Esophagus squamous epithelium (tissue), 5 donors: ENCODE measurements at regions not wholly inside any gene's neighbourhood (a gene's known extent, or its start where the extent isn't known, plus 50 kb on each side); places are given as distances from the start of the nearest gene placed in this dataset.

ENCODE experiments used
- DNase-seq: peaks from one replicate; lab custom pipeline; 2025; lab: John Stamatoyannopoulos, UW
- H3K27ac ChIP-seq, 4 donors: fragments of 200-600 bp; sonication (generic); one replicate each; pipeline ENCODE4 v1.5.1; 2016 to 2019; ENCODE audit warnings: mild to moderate bottlenecking in 1 of 4
- H3K27me3 ChIP-seq, 4 donors: fragments of 200-600 bp; sonication (generic); 1 replicate in 3 of 4; 2 replicates in 1 of 4; pipeline versions ENCODE4 v1.5.1 to v1.6.0; 2017 to 2021; ENCODE audit warnings: antibody characterized with exemption in 1 of 4
- H3K36me3 ChIP-seq, 3 donors: fragments of 200-600 bp; sonication (generic); one replicate each; pipeline ENCODE4 v1.5.1; 2016 to 2019
- H3K4me1 ChIP-seq, 3 donors: fragments of 200-600 bp; sonication (generic); one replicate each; pipeline ENCODE4 v1.5.1; 2017 to 2019
- H3K4me3 ChIP-seq, 4 donors: fragments of 200-600 bp; sonication (generic); 1 replicate in 3 of 4; 2 replicates in 1 of 4; pipeline ENCODE4 v1.5.1; 2016 to 2019; ENCODE audit warnings: mild to moderate bottlenecking in 2 of 4, moderate library complexity in 1 of 4
- H3K9me3 ChIP-seq, 3 donors: fragments of 200-600 bp; sonication (generic); one replicate each; pipeline ENCODE4 v1.5.1; 2016 to 2019
- CTCF ChIP-seq, 6 experiments: fragments of 450-650 bp in 4 of 6; fragments of 200-600 bp in 2 of 6; sonication (generic) in 2 of 6; IDR thresholded peaks; one replicate each; pipeline ENCODE4 v1.5.1; 2016 to 2019; ENCODE audit warnings: antibody characterized with exemption in 6 of 6, mild to moderate bottlenecking in 4 of 6, moderate library complexity in 4 of 6
- POLR2A ChIP-seq, 4 donors: fragments of 450-650 bp; IDR thresholded peaks; one replicate each; pipeline ENCODE4 v1.6.1; 2017; ENCODE audit warnings: antibody characterized with exemption in 4 of 4, mild to moderate bottlenecking in 4 of 4, moderate library complexity in 3 of 4
- WGBS, 2 donors: methylation state at CpG; one replicate each; pipeline ENCODE4 v1.1.5; 2018; 5-methylcytosine and 5-hydroxymethylcytosine counted together
- intact Hi-C: fragments of 100-400 bp; cut with DNase I; formaldehyde crosslinking; loops from one replicate; pipeline ENCODE4 v1.15.0; 2022
- donor health status: DM: yes; HTN: yes; CAD: no.

GRCh38 chr14:83280719-83281118 lies 1747.1 kb upstream of the SEL1L start:
- DNase-seq, result no peak
- Histone ChIP-seq H3K27me3 (no peaks in the 10 kb centered on the region), H3K9me3 (no peaks in the 10 kb centered on the region), H3K36me3 (no peaks in the 10 kb centered on the region), H3K4me3 (no peak overlapping the region), H3K27ac (no peak overlapping the region), H3K4me1 (no peaks in the 10 kb centered on the region)
- intact Hi-C loops, result no loop called here
- TF ChIP-seq CTCF (IDR thresholded peaks at IDR 0.05), result no peak
- TF ChIP-seq POLR2A (IDR thresholded peaks at IDR 0.05), result no peak
- WGBS, 2 donors, result 89 to 93% methylated on average over 4 of the region's 4 CpGs

DNA sequence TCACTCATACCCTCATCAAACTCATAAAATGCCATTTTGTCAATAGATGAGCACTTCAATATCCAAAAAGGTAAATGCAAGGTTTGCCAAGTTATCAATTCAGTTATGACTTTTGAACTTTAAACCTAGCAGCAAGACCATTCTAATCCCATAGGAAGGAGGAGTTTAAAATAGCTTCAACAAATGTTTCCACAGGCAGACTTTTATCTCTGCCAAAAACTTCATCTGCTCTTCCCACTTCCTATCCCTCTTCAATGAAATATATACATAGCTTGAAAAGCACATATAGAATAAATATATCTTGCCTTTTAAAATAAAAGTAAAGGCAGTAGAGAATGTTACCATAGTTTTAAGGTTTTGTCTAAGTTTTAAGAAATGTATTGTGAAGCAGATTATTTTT lies 1749.1 kb upstream of the SEL1L start:
- Histone ChIP-seq H3K4me3 (no peak overlapping the region), H3K36me3 (no peaks in the 10 kb centered on the region), H3K4me1 (no peaks in the 10 kb centered on the region), H3K27me3 (no peaks in the 10 kb centered on the region), H3K27ac (no peak overlapping the region), H3K9me3 (no peaks in the 10 kb centered on the region)
- intact Hi-C loops, result no loop called here
- no peak for DNase-seq
- TF ChIP-seq CTCF (IDR thresholded peaks at IDR 0.05) (no peak), POLR2A (IDR thresholded peaks at IDR 0.05) (no peak)

DNA sequence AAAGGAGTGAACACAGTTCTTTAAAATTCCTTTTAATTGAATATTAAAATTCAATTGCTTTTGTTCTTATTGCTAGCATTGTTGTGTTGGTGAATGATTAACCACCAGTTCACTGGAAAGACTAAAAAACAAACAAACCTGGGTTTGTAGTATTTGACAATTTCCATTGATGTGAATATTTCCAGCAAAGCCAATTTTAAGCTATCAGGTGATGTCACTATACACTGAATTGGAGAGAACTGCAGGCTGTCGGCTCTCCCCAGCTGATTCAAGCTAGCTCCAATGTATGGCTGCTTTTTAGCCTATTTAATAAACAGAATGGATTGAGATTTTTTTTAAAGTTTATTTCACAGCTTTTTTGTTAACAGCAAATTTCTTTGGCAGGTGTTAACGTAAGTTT lies 1753.6 kb upstream of the SEL1L start:
- Histone ChIP-seq H3K36me3 (no peaks in the 10 kb centered on the region), H3K9me3 (no peaks in the 10 kb centered on the region), H3K4me1 (no peaks in the 10 kb centered on the region), H3K27me3 (no peaks in the 10 kb centered on the region), H3K27ac (no peak overlapping the region), H3K4me3 (no peak overlapping the region)
- no peak for DNase-seq
- intact Hi-C loops, result no loop called here
- no peak for TF ChIP-seq CTCF (IDR thresholded peaks at IDR 0.05)
- no peak for TF ChIP-seq POLR2A (IDR thresholded peaks at IDR 0.05)
- WGBS, 2 donors, result 68 to 74% methylated on average over 2 of the region's 2 CpGs

GRCh38 chr14:83289390-83289789 lies 1755.7 kb upstream of the SEL1L start:
- Histone ChIP-seq H3K27ac (no peak overlapping the region), H3K27me3 (no peaks in the 10 kb centered on the region), H3K4me3 (no peak overlapping the region), H3K9me3 (no peaks in the 10 kb centered on the region), H3K36me3 (no peaks in the 10 kb centered on the region), H3K4me1 (no peaks in the 10 kb centered on the region)
- no peak for DNase-seq
- no peak for TF ChIP-seq POLR2A (IDR thresholded peaks at IDR 0.05)
- TF ChIP-seq CTCF (IDR thresholded peaks at IDR 0.05), result no peak
- intact Hi-C loops, result no loop called here
- WGBS, 2 donors, result 69 to 76% methylated on average over 4 of the region's 4 CpGs

DNA sequence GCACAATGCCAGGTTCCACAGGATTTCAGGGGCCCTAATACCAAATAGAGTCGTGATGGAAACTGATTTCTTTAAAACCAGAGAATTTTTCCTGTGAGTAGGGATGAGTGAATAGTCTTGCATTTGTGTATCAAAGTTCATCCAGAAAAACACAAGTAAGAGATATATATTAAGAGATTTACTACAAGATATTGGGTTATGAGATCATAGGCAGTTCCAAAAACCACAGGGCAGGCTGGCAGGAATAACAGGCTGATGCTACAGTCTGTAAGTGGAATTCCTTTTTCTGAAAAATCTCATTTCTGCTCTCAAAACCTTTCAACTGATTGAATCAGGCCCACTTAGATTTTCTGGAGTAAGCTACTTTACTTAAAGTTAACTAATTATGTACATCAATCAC lies 1756.2 kb upstream of the SEL1L start:
- WGBS, 2 donors, result 69 to 82% methylated on average over 1 of the region's 1 CpG

More for the DNA sequence above, 1756.2 kb upstream of the SEL1L start:
- H3K4me3 ChIP-seq, result no peak overlapping the region
- H3K36me3 ChIP-seq, result no peaks in the 10 kb centered on the region
- no peak for DNase-seq
- no peaks in the 10 kb centered on the region for H3K27me3 ChIP-seq
- no peak overlapping the region for H3K27ac ChIP-seq
- H3K4me1 ChIP-seq, result no peaks in the 10 kb centered on the region
- intact Hi-C loops, result no loop called here
- H3K9me3 ChIP-seq, result no peaks in the 10 kb centered on the region
- no peak for TF ChIP-seq POLR2A (IDR thresholded peaks at IDR 0.05)
- TF ChIP-seq CTCF (IDR thresholded peaks at IDR 0.05), result no peak
